Right lobe of liver (tissue), 6 donors: ENCODE measurements at regions not wholly inside any gene's neighbourhood (a gene's known extent, or its start where the extent isn't known, plus 50 kb on each side); places are given as distances from the start of the nearest gene placed in this dataset.

ENCODE experiments used
- ATAC-seq, 4 donors: fragments of 200-7000 bp; cut with Tn5 transposase; one replicate each; pipeline ENCODE4 v1.9.1; 2020; ENCODE audit warnings: mild to moderate bottlenecking in 4 of 4, moderate library complexity in 4 of 4
- DNase-seq, 3 donors: peaks; one replicate each; pipeline ENCODE4 v3.0.0-alpha.2; 2020
- H3K27ac ChIP-seq, 3 donors: fragments of 200-600 bp; one replicate each; pipeline ENCODE4 v1.8.0; 2022
- H3K27me3 ChIP-seq, 2 donors: fragments of 200-600 bp; one replicate each; pipeline ENCODE4 v1.8.0; 2022
- H3K36me3 ChIP-seq, 4 donors: fragments of 200-600 bp; sonication (generic) in 1 of 4; one replicate each; pipeline versions ENCODE4 v1.5.1 to v1.8.0; 2017 to 2022; ENCODE audit warnings: control low read depth in 1 of 4
- H3K4me1 ChIP-seq, 4 donors: fragments of 200-600 bp; sonication (generic) in 1 of 4; one replicate each; pipeline versions ENCODE4 v1.5.1 to v1.8.0; 2017 to 2022; ENCODE audit warnings: control low read depth in 1 of 4
- H3K4me3 ChIP-seq, 3 donors: fragments of 200-600 bp; one replicate each; pipeline ENCODE4 v1.8.0; 2022
- H3K9me3 ChIP-seq, 4 donors: fragments of 200-600 bp; sonication (generic) in 1 of 4; one replicate each; pipeline versions ENCODE4 v1.5.1 to v1.8.0; 2017 to 2022; ENCODE audit warnings: control low read depth in 1 of 4
- POLR2A ChIP-seq: fragments of 450-650 bp; IDR thresholded peaks from one replicate; pipeline ENCODE4 v1.6.1; 2017; ENCODE audit warnings: antibody characterized with exemption, mild to moderate bottlenecking
- WGBS: methylation state at CpG from one replicate; pipeline ENCODE4 v1.1.6; 2018; ENCODE audit warnings: low coverage, low lambda C conversion rate; ENCODE audit not compliant: insufficient coverage; ENCODE audit errors: missing lambda C conversion rate; 5-methylcytosine and 5-hydroxymethylcytosine counted together
- intact Hi-C, 2 donors: fragments of 100-400 bp; cut with DNase I; formaldehyde crosslinking; loops; one replicate each; pipeline versions ENCODE4 v1.11.2 to v1.14.1; 2022
- TF ChIP-seq, protein P1 (sequence below), 4 donors: fragments of 200-600 bp in 3 of 4; fragments of 450-650 bp in 1 of 4; IDR thresholded peaks; one replicate each; pipeline versions ENCODE4 v1.5.1 to v1.8.0; 2016 to 2022; ENCODE audit warnings: antibody characterized with exemption in 4 of 4, mild to moderate bottlenecking in 2 of 4
- donor health status: DM: no; HTN: yes; CAD: no.
- donor health status: DM: no; HTN: no; CAD: no.
- donor health status: DM: no; HTN: no; CAD: no.
- donor health status: DM: no; HTN: yes; CAD: no.
- donor health status: DM: no; HTN: yes; CAD: no.

DNA sequence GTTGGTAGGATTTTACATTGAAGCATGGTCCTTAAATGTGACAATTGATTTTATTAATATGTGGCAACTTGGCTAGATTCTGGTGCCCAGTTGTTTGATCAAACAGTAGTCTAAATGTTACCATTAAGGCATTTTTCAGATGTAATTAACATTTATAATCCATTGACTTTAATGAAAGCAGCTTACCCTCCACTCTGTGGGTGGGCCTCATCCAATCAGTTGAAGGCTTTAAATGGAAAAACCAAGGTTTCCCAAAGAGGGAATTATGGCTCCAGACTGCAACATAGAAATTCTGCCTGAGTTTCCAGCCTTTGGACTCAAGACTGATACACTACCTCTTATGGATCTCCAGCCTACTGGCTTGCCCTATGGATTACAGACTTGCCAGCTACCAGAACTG is 1153.2 kb downstream of the BCL11B start:
- no peak overlapping the region for H3K27ac ChIP-seq
- H3K4me3 ChIP-seq = no peak overlapping the region
- H3K36me3 ChIP-seq = no peaks in the 10 kb centered on the region
- ATAC-seq (no peak), DNase-seq (no peak)
- H3K9me3 ChIP-seq = no peaks in the 10 kb centered on the region
- intact Hi-C loops = no loop called here
- H3K4me1 ChIP-seq = no peaks in the 10 kb centered on the region
- TF ChIP-seq, protein P1, sequence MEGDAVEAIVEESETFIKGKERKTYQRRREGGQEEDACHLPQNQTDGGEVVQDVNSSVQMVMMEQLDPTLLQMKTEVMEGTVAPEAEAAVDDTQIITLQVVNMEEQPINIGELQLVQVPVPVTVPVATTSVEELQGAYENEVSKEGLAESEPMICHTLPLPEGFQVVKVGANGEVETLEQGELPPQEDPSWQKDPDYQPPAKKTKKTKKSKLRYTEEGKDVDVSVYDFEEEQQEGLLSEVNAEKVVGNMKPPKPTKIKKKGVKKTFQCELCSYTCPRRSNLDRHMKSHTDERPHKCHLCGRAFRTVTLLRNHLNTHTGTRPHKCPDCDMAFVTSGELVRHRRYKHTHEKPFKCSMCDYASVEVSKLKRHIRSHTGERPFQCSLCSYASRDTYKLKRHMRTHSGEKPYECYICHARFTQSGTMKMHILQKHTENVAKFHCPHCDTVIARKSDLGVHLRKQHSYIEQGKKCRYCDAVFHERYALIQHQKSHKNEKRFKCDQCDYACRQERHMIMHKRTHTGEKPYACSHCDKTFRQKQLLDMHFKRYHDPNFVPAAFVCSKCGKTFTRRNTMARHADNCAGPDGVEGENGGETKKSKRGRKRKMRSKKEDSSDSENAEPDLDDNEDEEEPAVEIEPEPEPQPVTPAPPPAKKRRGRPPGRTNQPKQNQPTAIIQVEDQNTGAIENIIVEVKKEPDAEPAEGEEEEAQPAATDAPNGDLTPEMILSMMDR (IDR thresholded peaks at IDR 0.05) = no peak
- H3K27me3 ChIP-seq = no peaks in the 10 kb centered on the region

DNA sequence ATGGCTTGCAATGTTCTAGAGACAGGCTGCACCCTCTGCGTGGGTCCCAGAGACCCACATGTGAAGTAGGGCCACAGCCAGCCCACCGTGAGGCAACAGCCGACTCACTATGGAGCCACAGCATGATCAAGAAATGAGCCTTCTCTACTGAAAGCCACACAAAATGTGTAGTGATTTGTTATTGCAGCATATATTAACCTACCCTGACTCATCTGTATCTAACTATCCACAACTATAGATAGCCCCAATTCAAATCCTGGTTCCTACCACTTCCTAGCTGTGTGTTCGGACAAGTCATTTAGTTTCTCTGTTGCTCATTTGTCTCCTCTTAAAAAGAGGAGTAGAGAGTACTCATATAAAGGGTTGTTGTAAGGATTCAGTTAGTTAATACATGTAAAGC is 1152.3 kb downstream of the BCL11B start:
- H3K27me3 ChIP-seq = no peaks in the 10 kb centered on the region
- H3K4me3 ChIP-seq = no peak overlapping the region
- no peak for ATAC-seq
- no peaks in the 10 kb centered on the region for H3K36me3 ChIP-seq
- DNase-seq = no peak
- intact Hi-C loops = no loop called here
- no peak overlapping the region for H3K27ac ChIP-seq
- no peaks in the 10 kb centered on the region for H3K9me3 ChIP-seq
- WGBS = 53% methylated on average over 4 of the region's 4 CpGs
- no peaks in the 10 kb centered on the region for H3K4me1 ChIP-seq
- no peak for TF ChIP-seq POLR2A
- TF ChIP-seq, protein P1 (IDR thresholded peaks at IDR 0.05) = no peak

DNA sequence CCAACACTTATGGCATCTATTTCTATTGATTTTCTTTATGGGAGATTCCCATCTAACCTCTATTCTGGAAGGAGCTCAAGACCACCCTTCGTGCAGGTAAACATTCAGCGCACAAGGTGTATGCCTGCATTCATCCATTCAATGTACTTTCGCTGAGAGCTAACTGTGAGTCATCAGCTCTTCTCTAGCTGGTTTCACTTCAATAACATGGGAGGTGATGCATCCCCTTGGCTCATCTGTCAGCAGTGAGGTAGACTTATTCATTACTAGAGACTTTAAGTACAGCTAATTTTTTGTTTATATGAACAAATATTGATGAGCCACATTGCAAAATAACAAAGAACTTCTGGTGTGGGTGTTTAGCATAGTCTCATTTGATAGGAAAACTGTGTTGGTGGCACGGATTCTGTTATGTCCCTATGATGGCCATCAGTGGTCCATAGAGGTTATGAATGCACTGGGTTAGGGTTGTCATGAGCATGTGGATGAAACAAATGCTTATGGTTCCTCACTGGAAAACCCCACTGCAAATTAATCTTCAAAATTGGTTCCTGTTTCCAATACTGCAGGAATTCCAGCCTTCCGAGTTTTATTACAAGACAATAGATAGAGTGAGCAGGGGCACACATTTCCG is 1151.0 kb downstream of the BCL11B start:
- TF ChIP-seq POLR2A = no peak
- TF ChIP-seq, protein P1 (IDR thresholded peaks at IDR 0.05) = no peak
- DNase-seq = no peak
- WGBS = 56% methylated on average over 6 of the region's 6 CpGs

DNA sequence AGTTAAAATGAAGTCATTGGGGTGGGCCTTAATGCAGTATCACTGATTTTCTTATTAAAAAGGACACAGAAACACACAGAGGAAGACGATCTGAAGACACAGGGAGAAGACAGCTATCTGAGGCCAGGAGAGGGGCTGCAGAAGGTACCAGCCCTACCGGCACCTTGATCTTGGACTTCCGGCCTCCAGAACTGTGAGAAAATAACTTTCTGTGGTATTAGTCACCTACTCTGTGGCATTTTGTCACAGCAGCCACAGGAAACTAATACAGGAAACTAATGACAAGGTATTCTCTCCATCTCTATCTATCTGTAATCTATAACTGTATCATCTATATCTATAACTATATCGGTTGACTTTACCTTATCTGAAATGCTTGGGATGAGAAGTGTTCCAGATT is 1149.5 kb downstream of the BCL11B start:
- no peak for DNase-seq
- H3K4me1 ChIP-seq = no peaks in the 10 kb centered on the region
- no peak overlapping the region for H3K27ac ChIP-seq
- 46% methylated on average over 4 of the region's 4 CpGs for WGBS
- no peak for ATAC-seq
- no peaks in the 10 kb centered on the region for H3K9me3 ChIP-seq
- H3K4me3 ChIP-seq = no peak overlapping the region
- H3K36me3 ChIP-seq = no peaks in the 10 kb centered on the region
- intact Hi-C loops = no loop called here
- TF ChIP-seq, protein P1 (IDR thresholded peaks at IDR 0.05) = no peak
- no peak for TF ChIP-seq POLR2A
- H3K27me3 ChIP-seq = no peaks in the 10 kb centered on the region

More for the DNA sequence above, 1151.0 kb downstream of the BCL11B start:
- intact Hi-C loops = no loop called here
- no peaks in the 10 kb centered on the region for H3K4me1 ChIP-seq
- H3K36me3 ChIP-seq = no peaks in the 10 kb centered on the region
- H3K4me3 ChIP-seq = no peak overlapping the region
- H3K27me3 ChIP-seq = no peaks in the 10 kb centered on the region
- H3K27ac ChIP-seq = no peak overlapping the region
- H3K9me3 ChIP-seq = no peaks in the 10 kb centered on the region
- ATAC-seq = no peak

DNA sequence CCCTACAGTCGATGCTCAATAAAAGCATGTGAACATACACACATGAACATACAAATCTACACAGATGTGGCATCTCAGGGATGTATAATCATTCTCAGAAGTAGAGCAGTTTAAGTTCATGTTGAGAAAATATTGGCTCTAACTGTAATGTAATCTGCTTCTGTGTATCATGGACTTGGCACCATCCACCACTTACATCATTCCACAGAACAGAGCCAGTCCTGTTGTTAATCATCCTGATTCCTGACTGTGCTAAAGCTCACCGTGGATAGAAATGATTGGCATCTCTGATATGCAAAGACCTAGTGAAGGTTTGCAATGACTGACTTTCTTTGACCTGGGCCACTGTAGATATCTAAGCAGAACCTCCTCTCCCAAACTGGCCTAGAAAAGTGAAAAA is 1141.3 kb downstream of the BCL11B start:
- Histone ChIP-seq H3K9me3 (no peaks in the 10 kb centered on the region), H3K27ac (no peak overlapping the region), H3K27me3 (no peaks in the 10 kb centered on the region), H3K4me3 (no peak overlapping the region), H3K36me3 (no peaks in the 10 kb centered on the region), H3K4me1 (no peaks in the 10 kb centered on the region)
- intact Hi-C loops = no loop called here
- no peak for DNase-seq
- WGBS = 31% methylated on average over 2 of the region's 2 CpGs
- TF ChIP-seq, protein P1 (IDR thresholded peaks at IDR 0.05) = no peak
- no peak for TF ChIP-seq POLR2A
- no peak for ATAC-seq
